ENCODE measurements at regions not wholly inside any gene's neighbourhood (a gene's known extent, or its start where the extent isn't known, plus 50 kb on each side); places are given as distances from the start of the nearest gene placed in this dataset.

DNA sequence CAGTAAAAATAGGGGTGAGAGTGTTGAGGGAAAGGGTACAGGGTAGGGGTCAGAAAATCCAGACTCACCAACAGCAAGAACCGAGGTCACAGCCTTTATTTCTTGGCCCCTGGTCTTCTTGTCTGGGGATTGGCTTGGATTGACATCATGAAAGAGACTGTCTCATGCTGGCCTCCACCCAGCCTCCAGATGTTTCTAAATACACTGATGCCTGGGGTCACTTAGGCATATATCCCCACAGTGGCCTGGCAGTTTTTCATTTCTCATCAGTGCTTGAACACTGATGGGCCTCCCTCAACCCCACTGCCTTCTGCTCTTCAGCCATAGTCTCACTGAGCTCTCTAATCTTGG lies 173.9 kb downstream of the RTL9 start:
- DNase-seq (ENCODE audit: low read depth, low spot score) (no peak), FAIRE-seq (no peak)
- POLR2A ChIA-PET: no interaction called here
- H2AFZ ChIP-seq (ENCODE audit: low read depth, low read length): no peak overlapping the region
- no peaks in the 10 kb centered on the region for H3K36me3 ChIP-seq (ENCODE audit: control insufficient read depth in 2 of 2, extremely low read depth in 1 of 2, insufficient read depth in 2 of 2, low read length in 2 of 2)
- no peak overlapping the region for H3K27ac ChIP-seq (ENCODE audit: insufficient read depth, low read depth, low read length)
- CTCF ChIA-PET: no interaction called here
- no peak overlapping the region for H3K4me2 ChIP-seq (ENCODE audit: insufficient read depth, low read length)
- H3K27me3 ChIP-seq (ENCODE audit: control insufficient read depth in 2 of 2, insufficient read depth in 2 of 2, low read length in 2 of 2): no peaks in the 10 kb centered on the region
- no peak overlapping the region for H3K4me3 ChIP-seq (replicated peaks in 1 of 3; ENCODE audit: insufficient read depth in 1 of 3, low read depth in 1 of 3, low read length in 3 of 3)
- H3K4me1 ChIP-seq (ENCODE audit: control insufficient read depth, extremely low read depth, insufficient read depth, low read length): no peaks in the 10 kb centered on the region
- no peaks in the 10 kb centered on the region for H4K20me1 ChIP-seq (replicated peaks; ENCODE audit: control insufficient read depth, extremely low read depth, insufficient read depth, low read length)
- H3K9ac ChIP-seq (replicated peaks; ENCODE audit: extremely low read depth, insufficient read depth, low read length): no peak overlapping the region
- H3K79me2 ChIP-seq (ENCODE audit: control insufficient read depth, insufficient read depth, low read length): no peaks in the 10 kb centered on the region
- H3K9me1 ChIP-seq (replicated peaks; ENCODE audit: control insufficient read depth, extremely low read depth, insufficient read depth, low read length): no peaks in the 10 kb centered on the region
- no peaks in the 10 kb centered on the region for H3K9me3 ChIP-seq (replicated peaks; ENCODE audit: control insufficient read depth, insufficient read depth, low read length)
- TF ChIP-seq GATA2 (IDR thresholded peaks at IDR 0.05; ENCODE audit: insufficient read depth, insufficient read length, low read depth, low read length): no peak
- TF ChIP-seq FOS (IDR thresholded peaks at IDR 0.05; ENCODE audit: borderline replicate concordance, insufficient read depth, low read length): no peak
- no peak for TF ChIP-seq POLR2AphosphoS5 (IDR thresholded peaks at IDR 0.05; ENCODE audit: insufficient read depth, low read depth, low read length)
- TF ChIP-seq JUN (IDR thresholded peaks at IDR 0.05; ENCODE audit: borderline replicate concordance, insufficient read depth, insufficient read length, low read depth): no peak
- TF ChIP-seq POLR2A (IDR thresholded peaks at IDR 0.05; ENCODE audit: low read depth, low read length): no peak
- TF ChIP-seq EZH2 (IDR thresholded peaks at IDR 0.05; ENCODE audit: borderline replicate concordance, low read depth, low read length, severe bottlenecking): no peak
- TF ChIP-seq, protein P1, sequence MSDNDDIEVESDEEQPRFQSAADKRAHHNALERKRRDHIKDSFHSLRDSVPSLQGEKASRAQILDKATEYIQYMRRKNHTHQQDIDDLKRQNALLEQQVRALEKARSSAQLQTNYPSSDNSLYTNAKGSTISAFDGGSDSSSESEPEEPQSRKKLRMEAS (IDR thresholded peaks at IDR 0.05; ENCODE audit: insufficient read depth, insufficient read length): no peak
- TF ChIP-seq MYC (IDR thresholded peaks at IDR 0.05; ENCODE audit: low read depth, low read length): no peak
- TF ChIP-seq, protein P2, sequence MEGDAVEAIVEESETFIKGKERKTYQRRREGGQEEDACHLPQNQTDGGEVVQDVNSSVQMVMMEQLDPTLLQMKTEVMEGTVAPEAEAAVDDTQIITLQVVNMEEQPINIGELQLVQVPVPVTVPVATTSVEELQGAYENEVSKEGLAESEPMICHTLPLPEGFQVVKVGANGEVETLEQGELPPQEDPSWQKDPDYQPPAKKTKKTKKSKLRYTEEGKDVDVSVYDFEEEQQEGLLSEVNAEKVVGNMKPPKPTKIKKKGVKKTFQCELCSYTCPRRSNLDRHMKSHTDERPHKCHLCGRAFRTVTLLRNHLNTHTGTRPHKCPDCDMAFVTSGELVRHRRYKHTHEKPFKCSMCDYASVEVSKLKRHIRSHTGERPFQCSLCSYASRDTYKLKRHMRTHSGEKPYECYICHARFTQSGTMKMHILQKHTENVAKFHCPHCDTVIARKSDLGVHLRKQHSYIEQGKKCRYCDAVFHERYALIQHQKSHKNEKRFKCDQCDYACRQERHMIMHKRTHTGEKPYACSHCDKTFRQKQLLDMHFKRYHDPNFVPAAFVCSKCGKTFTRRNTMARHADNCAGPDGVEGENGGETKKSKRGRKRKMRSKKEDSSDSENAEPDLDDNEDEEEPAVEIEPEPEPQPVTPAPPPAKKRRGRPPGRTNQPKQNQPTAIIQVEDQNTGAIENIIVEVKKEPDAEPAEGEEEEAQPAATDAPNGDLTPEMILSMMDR (IDR thresholded peaks at IDR 0.05; ENCODE audit: extremely low read depth in 1 of 2, insufficient read depth in 1 of 2, low read depth in 1 of 2, low read length in 2 of 2): no peak
- dilution Hi-C loops (cut with MboI; ENCODE audit: extremely low pct_ligation_motif_present, low sequenced_read_pairs) (no loop called here), intact Hi-C loops (cut with micrococcal nuclease) (no loop called here)
- no TSS peak for BruUV-seq (replicated peaks)
